ENCODE measurements at regions not wholly inside any gene's neighbourhood (a gene's known extent, or its start where the extent isn't known, plus 50 kb on each side); places are given as distances from the start of the nearest gene placed in this dataset.

GRCh38 chr5:101068298-101068697 is 165.2 kb upstream of the ST8SIA4 start:
- Histone ChIP-seq H3K79me2 (ENCODE audit: insufficient read depth, low read length) (no peaks in the 10 kb centered on the region), H3K9me2 (ENCODE audit: low read depth, low read length) (0 out of 2 replicates have a peak, but pooled peaks cover 3% of the 10 kb centered on the region), H3K4me3 (ENCODE audit: low read depth, low read length, poor library complexity, severe bottlenecking) (no peak overlapping the region), H3K9me3 (ENCODE audit: low read length) (no peaks in the 10 kb centered on the region), H4K20me1 (ENCODE audit: insufficient read depth, low read length) (no peaks in the 10 kb centered on the region), H3K4me1 (ENCODE audit: insufficient read depth, low read length, severe bottlenecking) (no peaks in the 10 kb centered on the region), H3K27ac (ENCODE audit: low read depth, low read length, poor library complexity, severe bottlenecking) (no peak overlapping the region), H2AFZ (ENCODE audit: low read length) (no peak overlapping the region), H3K9ac (ENCODE audit: low read length) (no peak overlapping the region), H3F3A (ENCODE audit: insufficient read depth, low read length) (no peaks in the 10 kb centered on the region), H3K4me2 (ENCODE audit: low read length) (no peak overlapping the region), H3K27me3 (ENCODE audit: insufficient read depth, low read length) (no peaks in the 10 kb centered on the region), H3K36me3 (ENCODE audit: insufficient read depth, low read length) (no peaks in the 10 kb centered on the region)
- TF ChIP-seq EZH2 (IDR thresholded peaks at IDR 0.05; ENCODE audit: borderline replicate concordance, low read length) (no peak), CTCF (IDR thresholded peaks at IDR 0.05; ENCODE audit: low read length) (no peak)

GRCh38 chr5:101067429-101067828 is 164.3 kb upstream of the ST8SIA4 start:
- Histone ChIP-seq H2AFZ (ENCODE audit: low read length) (no peak overlapping the region), H3K79me2 (ENCODE audit: insufficient read depth, low read length) (no peaks in the 10 kb centered on the region), H3K9me2 (ENCODE audit: low read depth, low read length) (no peaks in the 10 kb centered on the region), H3K27ac (ENCODE audit: low read depth, low read length, poor library complexity, severe bottlenecking) (no peak overlapping the region), H3K4me2 (ENCODE audit: low read length) (no peak overlapping the region), H3K36me3 (ENCODE audit: insufficient read depth, low read length) (no peaks in the 10 kb centered on the region), H4K20me1 (ENCODE audit: insufficient read depth, low read length) (no peaks in the 10 kb centered on the region), H3K9me3 (ENCODE audit: low read length) (no peaks in the 10 kb centered on the region), H3K4me3 (ENCODE audit: low read depth, low read length, poor library complexity, severe bottlenecking) (no peak overlapping the region), H3K27me3 (ENCODE audit: insufficient read depth, low read length) (no peaks in the 10 kb centered on the region), H3K9ac (ENCODE audit: low read length) (no peak overlapping the region), H3F3A (ENCODE audit: insufficient read depth, low read length) (no peaks in the 10 kb centered on the region), H3K4me1 (ENCODE audit: insufficient read depth, low read length, severe bottlenecking) (no peaks in the 10 kb centered on the region)
- TF ChIP-seq EZH2 (IDR thresholded peaks at IDR 0.05; ENCODE audit: borderline replicate concordance, low read length): no peak

GRCh38 chr5:101062902-101063301 is 159.8 kb upstream of the ST8SIA4 start:
- no peak for TF ChIP-seq CTCF (IDR thresholded peaks at IDR 0.05; ENCODE audit: low read length)
- TF ChIP-seq EZH2 (IDR thresholded peaks at IDR 0.05; ENCODE audit: borderline replicate concordance, low read length): no peak
- Histone ChIP-seq H4K20me1 (ENCODE audit: insufficient read depth, low read length) (no peaks in the 10 kb centered on the region), H3K9me2 (ENCODE audit: low read depth, low read length) (no peaks in the 10 kb centered on the region), H3K9ac (ENCODE audit: low read length) (no peak overlapping the region), H3K27me3 (ENCODE audit: insufficient read depth, low read length) (no peaks in the 10 kb centered on the region), H3K4me1 (ENCODE audit: insufficient read depth, low read length, severe bottlenecking) (no peaks in the 10 kb centered on the region), H3K9me3 (ENCODE audit: low read length) (no peaks in the 10 kb centered on the region), H3K36me3 (ENCODE audit: insufficient read depth, low read length) (no peaks in the 10 kb centered on the region), H3K79me2 (ENCODE audit: insufficient read depth, low read length) (no peaks in the 10 kb centered on the region), H3K4me3 (ENCODE audit: low read depth, low read length, poor library complexity, severe bottlenecking) (no peak overlapping the region), H3K27ac (ENCODE audit: low read depth, low read length, poor library complexity, severe bottlenecking) (no peak overlapping the region), H3K4me2 (ENCODE audit: low read length) (no peak overlapping the region), H2AFZ (ENCODE audit: low read length) (no peak overlapping the region), H3F3A (ENCODE audit: insufficient read depth, low read length) (no peaks in the 10 kb centered on the region)

GRCh38 chr5:101047181-101047580 is 144.1 kb upstream of the ST8SIA4 start:
- Histone ChIP-seq H3K27ac (ENCODE audit: low read depth, low read length, poor library complexity, severe bottlenecking) (no peak overlapping the region), H3K4me2 (ENCODE audit: low read length) (no peak overlapping the region)

More at GRCh38 chr5:101047181-101047580, 144.1 kb upstream of the ST8SIA4 start:
- no peaks in the 10 kb centered on the region for H3K9me3 ChIP-seq (ENCODE audit: low read length)
- H4K20me1 ChIP-seq (ENCODE audit: insufficient read depth, low read length): no peaks in the 10 kb centered on the region
- no peaks in the 10 kb centered on the region for H3K79me2 ChIP-seq (ENCODE audit: insufficient read depth, low read length)
- no peaks in the 10 kb centered on the region for H3K27me3 ChIP-seq (ENCODE audit: insufficient read depth, low read length)
- no peaks in the 10 kb centered on the region for H3K4me1 ChIP-seq (ENCODE audit: insufficient read depth, low read length, severe bottlenecking)
- H3K36me3 ChIP-seq (ENCODE audit: insufficient read depth, low read length): no peaks in the 10 kb centered on the region
- H3K9ac ChIP-seq (ENCODE audit: low read length): no peak overlapping the region
- no peak for TF ChIP-seq EZH2 (IDR thresholded peaks at IDR 0.05; ENCODE audit: borderline replicate concordance, low read length)
- no peak for TF ChIP-seq CTCF (IDR thresholded peaks at IDR 0.05; ENCODE audit: low read length)
- H2AFZ ChIP-seq (ENCODE audit: low read length): no peak overlapping the region
- no peak overlapping the region for H3K4me3 ChIP-seq (ENCODE audit: low read depth, low read length, poor library complexity, severe bottlenecking)
- no peaks in the 10 kb centered on the region for H3K9me2 ChIP-seq (ENCODE audit: low read depth, low read length)
- H3F3A ChIP-seq (ENCODE audit: insufficient read depth, low read length): no peaks in the 10 kb centered on the region
